H1 (cell line): ENCODE measurements at regions not wholly inside any gene's neighbourhood (a gene's known extent, or its start where the extent isn't known, plus 50 kb on each side); places are given as distances from the start of the nearest gene placed in this dataset.

Source experiments
- CBX5 ChIP-seq: fragments of 300-800, 300-1000 bp; sonication (generic); IDR thresholded peaks from 2 replicates; pipeline ENCODE4 v1.7.1; 2016; ENCODE audit warnings: antibody characterized with exemption, low read length, low read depth
- EZH2 ChIP-seq: fragments of 200-600 bp; sonication (generic); IDR thresholded peaks from 2 replicates; pipeline ENCODE4 v1.7.1; 2012; ENCODE audit warnings: low read depth, mild to moderate bottlenecking, moderate library complexity, low read length, inconsistent platforms; ENCODE audit not compliant: severe bottlenecking
- RFX5 ChIP-seq: IDR thresholded peaks from 2 replicates; pipeline ENCODE4 v1.6.1; 2011; ENCODE audit warnings: low read depth, low read length, improper control_type of control experiment, borderline replicate concordance

- no peak for TF ChIP-seq EZH2
- no peak for TF ChIP-seq RFX5
- no peak for TF ChIP-seq CBX5
Observed at GRCh38 chr1:118692143-118692542, 296.0 kb downstream of the TBX15 start.
